ENCODE measurements at regions not wholly inside any gene's neighbourhood (a gene's known extent, or its start where the extent isn't known, plus 50 kb on each side); places are given as distances from the start of the nearest gene placed in this dataset.

DNA sequence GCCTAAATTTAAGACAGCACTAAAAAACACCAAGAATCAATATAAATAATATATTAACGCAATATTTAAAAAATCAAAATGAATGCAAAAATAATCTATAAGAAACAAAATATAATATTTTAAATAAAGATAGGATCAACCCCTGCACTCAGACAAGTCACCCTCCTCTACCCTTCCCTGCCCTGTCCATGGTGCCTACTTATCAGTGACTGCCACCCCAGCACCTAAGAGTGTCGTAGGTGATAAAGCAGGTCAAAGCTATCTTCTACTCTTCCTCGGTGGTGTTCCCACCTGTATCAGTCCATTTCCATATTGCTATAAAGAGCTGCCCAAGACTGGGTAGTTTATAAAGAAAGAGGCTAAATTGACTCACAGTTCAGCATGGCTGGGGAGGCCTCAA lies 251.9 kb downstream of the STIM2 start:
- no peak for DNase-seq
- no peaks in the 10 kb centered on the region for H3K79me2 ChIP-seq (ENCODE audit: insufficient read depth)
- no peak overlapping the region for H3K27ac ChIP-seq (ENCODE audit: low read depth in 2 of 2, low read length in 1 of 2)
- no peaks in the 10 kb centered on the region for H3K4me1 ChIP-seq (ENCODE audit: control insufficient read depth in 1 of 2, insufficient read depth in 2 of 2, low read depth in 1 of 2, low read length in 1 of 2)
- POLR2A ChIA-PET = no interaction called here
- no peaks in the 10 kb centered on the region for H3K36me3 ChIP-seq (replicated peaks in 1 of 2; ENCODE audit: control insufficient read depth in 1 of 2, insufficient read depth in 2 of 2, low read length in 1 of 2)
- H4K20me1 ChIP-seq (ENCODE audit: insufficient read depth) = no peaks in the 10 kb centered on the region
- H3K27me3 ChIP-seq (ENCODE audit: insufficient read depth) = no peaks in the 10 kb centered on the region
- no peaks in the 10 kb centered on the region for H3K9me2 ChIP-seq
- H3K9ac ChIP-seq = no peak overlapping the region
- H3K4me3 ChIP-seq (ENCODE audit: low read depth in 2 of 2, low read length in 1 of 2) = no peak overlapping the region
- H3K4me2 ChIP-seq = no peak overlapping the region
- 20% methylated on average over 3 of the region's 3 CpGs for WGBS (ENCODE audit: low lambda C conversion rate)
- H3K9me3 ChIP-seq = no peaks in the 10 kb centered on the region
- H3F3A ChIP-seq (replicated peaks; ENCODE audit: insufficient read depth) = no peaks in the 10 kb centered on the region
- TF ChIP-seq, protein P1, sequence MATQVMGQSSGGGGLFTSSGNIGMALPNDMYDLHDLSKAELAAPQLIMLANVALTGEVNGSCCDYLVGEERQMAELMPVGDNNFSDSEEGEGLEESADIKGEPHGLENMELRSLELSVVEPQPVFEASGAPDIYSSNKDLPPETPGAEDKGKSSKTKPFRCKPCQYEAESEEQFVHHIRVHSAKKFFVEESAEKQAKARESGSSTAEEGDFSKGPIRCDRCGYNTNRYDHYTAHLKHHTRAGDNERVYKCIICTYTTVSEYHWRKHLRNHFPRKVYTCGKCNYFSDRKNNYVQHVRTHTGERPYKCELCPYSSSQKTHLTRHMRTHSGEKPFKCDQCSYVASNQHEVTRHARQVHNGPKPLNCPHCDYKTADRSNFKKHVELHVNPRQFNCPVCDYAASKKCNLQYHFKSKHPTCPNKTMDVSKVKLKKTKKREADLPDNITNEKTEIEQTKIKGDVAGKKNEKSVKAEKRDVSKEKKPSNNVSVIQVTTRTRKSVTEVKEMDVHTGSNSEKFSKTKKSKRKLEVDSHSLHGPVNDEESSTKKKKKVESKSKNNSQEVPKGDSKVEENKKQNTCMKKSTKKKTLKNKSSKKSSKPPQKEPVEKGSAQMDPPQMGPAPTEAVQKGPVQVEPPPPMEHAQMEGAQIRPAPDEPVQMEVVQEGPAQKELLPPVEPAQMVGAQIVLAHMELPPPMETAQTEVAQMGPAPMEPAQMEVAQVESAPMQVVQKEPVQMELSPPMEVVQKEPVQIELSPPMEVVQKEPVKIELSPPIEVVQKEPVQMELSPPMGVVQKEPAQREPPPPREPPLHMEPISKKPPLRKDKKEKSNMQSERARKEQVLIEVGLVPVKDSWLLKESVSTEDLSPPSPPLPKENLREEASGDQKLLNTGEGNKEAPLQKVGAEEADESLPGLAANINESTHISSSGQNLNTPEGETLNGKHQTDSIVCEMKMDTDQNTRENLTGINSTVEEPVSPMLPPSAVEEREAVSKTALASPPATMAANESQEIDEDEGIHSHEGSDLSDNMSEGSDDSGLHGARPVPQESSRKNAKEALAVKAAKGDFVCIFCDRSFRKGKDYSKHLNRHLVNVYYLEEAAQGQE (IDR thresholded peaks at IDR 0.05; ENCODE audit: low read depth, low read length) = peak; percentile 57; the same call in 1 of the 2 replicates
- TF ChIP-seq TEAD4 (IDR thresholded peaks at IDR 0.05; ENCODE audit: borderline replicate concordance, insufficient read depth) = no peak
- CTCF ChIA-PET = no interaction called here
- H2AFZ ChIP-seq (ENCODE audit: low read depth) = no peak overlapping the region

DNA sequence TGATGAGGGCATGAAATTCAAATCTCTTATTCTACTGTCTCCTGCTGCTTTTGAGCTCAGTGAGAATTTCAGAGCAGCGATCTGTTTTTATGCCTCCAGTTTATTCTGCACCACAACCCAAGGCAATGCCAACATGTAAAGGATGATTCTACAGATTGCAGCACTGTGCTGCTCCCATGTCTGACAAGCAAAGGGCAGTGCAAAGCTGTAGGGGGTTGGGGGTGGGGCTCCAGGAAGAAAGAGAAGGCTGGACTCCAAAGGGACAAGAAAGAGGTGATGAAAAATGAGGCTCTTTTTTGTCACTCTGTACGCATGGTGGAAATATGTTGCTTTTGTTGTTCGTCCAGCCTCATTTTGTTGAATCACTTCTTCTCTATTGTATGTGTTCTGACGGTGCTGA lies 254.6 kb downstream of the STIM2 start:
- Histone ChIP-seq H3K4me2 (no peak overlapping the region), H3K27ac (ENCODE audit: low read depth in 2 of 2, low read length in 1 of 2) (no peak overlapping the region), H4K20me1 (ENCODE audit: insufficient read depth) (no peaks in the 10 kb centered on the region), H3K9me3 (no peaks in the 10 kb centered on the region), H3K9me2 (no peaks in the 10 kb centered on the region), H3K4me1 (ENCODE audit: control insufficient read depth in 1 of 2, insufficient read depth in 2 of 2, low read depth in 1 of 2, low read length in 1 of 2) (no peaks in the 10 kb centered on the region), H3K4me3 (ENCODE audit: low read depth in 2 of 2, low read length in 1 of 2) (no peak overlapping the region), H2AFZ (ENCODE audit: low read depth) (no peak overlapping the region), H3K36me3 (replicated peaks in 1 of 2; ENCODE audit: control insufficient read depth in 1 of 2, insufficient read depth in 2 of 2, low read length in 1 of 2) (no peaks in the 10 kb centered on the region), H3F3A (replicated peaks; ENCODE audit: insufficient read depth) (no peaks in the 10 kb centered on the region), H3K27me3 (ENCODE audit: insufficient read depth) (no peaks in the 10 kb centered on the region), H3K9ac (no peak overlapping the region), H3K79me2 (ENCODE audit: insufficient read depth) (no peaks in the 10 kb centered on the region)
- ChIA-PET POLR2A (interaction anchor here (0.8 kb wide), 1 partner anchor 9 kb away, joined by 3 read pairs; no protein-coding TSS in a partner anchor), CTCF (no interaction called here)
- DNase-seq = no peak
- TF ChIP-seq RCOR1 (IDR thresholded peaks at IDR 0.05; ENCODE audit: low read length) = no peak
- no peak for TF ChIP-seq USF2 (IDR thresholded peaks at IDR 0.05; ENCODE audit: borderline replicate concordance, low read depth, low read length)
- TF ChIP-seq TEAD4 (IDR thresholded peaks at IDR 0.05; ENCODE audit: borderline replicate concordance, insufficient read depth) = no peak
- no peak for TF ChIP-seq CHD2 (IDR thresholded peaks at IDR 0.05; ENCODE audit: low read length, partially characterized antibody)
- TF ChIP-seq, protein P1 (IDR thresholded peaks at IDR 0.05; ENCODE audit: low read depth, low read length) = no peak
- TF ChIP-seq PBX3 (IDR thresholded peaks at IDR 0.05) = no peak
- no peak for TF ChIP-seq MEF2A (IDR thresholded peaks at IDR 0.05; ENCODE audit: borderline replicate concordance, low read depth)
- TF ChIP-seq EP300 (IDR thresholded peaks at IDR 0.05; ENCODE audit: borderline replicate concordance in 1 of 2, low read depth in 1 of 2, low read length in 1 of 2) = no peak
- no peak for TF ChIP-seq GABPA (IDR thresholded peaks at IDR 0.05; ENCODE audit: low read depth)
- TF ChIP-seq, protein P2, sequence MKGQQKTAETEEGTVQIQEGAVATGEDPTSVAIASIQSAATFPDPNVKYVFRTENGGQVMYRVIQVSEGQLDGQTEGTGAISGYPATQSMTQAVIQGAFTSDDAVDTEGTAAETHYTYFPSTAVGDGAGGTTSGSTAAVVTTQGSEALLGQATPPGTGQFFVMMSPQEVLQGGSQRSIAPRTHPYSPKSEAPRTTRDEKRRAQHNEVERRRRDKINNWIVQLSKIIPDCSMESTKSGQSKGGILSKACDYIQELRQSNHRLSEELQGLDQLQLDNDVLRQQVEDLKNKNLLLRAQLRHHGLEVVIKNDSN (IDR thresholded peaks at IDR 0.05; ENCODE audit: borderline replicate concordance, low read depth) = no peak
- no peak for TF ChIP-seq SIN3A (IDR thresholded peaks at IDR 0.05; ENCODE audit: borderline replicate concordance, low read depth, low read length)
- no peak for TF ChIP-seq JUND (IDR thresholded peaks at IDR 0.05)
- TF ChIP-seq RFX5 (IDR thresholded peaks at IDR 0.05; ENCODE audit: low read length) = no peak
- TF ChIP-seq GATA2 (CRISPR knock-in tag; IDR thresholded peaks at IDR 0.05) = no peak
- TF ChIP-seq NRF1 (IDR thresholded peaks at IDR 0.05; ENCODE audit: low read depth, low read length) = no peak
- TF ChIP-seq TAF1 (IDR thresholded peaks at IDR 0.05; ENCODE audit: borderline replicate concordance, low read depth, low read length) = no peak
- WGBS (ENCODE audit: low lambda C conversion rate) = 32% methylated on average over 4 of the region's 4 CpGs

All from SK-N-SH (cell line).